Omental fat pad (tissue), 3 donors: ENCODE measurements at regions not wholly inside any gene's neighbourhood (a gene's known extent, or its start where the extent isn't known, plus 50 kb on each side); places are given as distances from the start of the nearest gene placed in this dataset.

Source experiments
- ATAC-seq: fragments of 150-250 bp; one replicate; pipeline ENCODE4 v1.9.1; 2016; ENCODE audit warnings: mild to moderate bottlenecking, moderate library complexity; ENCODE audit not compliant: low FRiP score
- DNase-seq: peaks from one replicate; pipeline ENCODE4 v3.0.0-alpha.2; 2019; ENCODE audit warnings: low spot score
- CTCF ChIP-seq, 3 donors: fragments of 450-650 bp; IDR thresholded peaks; one replicate each; pipeline ENCODE4 v1.5.1; 2016 to 2017; ENCODE audit warnings: antibody characterized with exemption in 3 of 3, mild to moderate bottlenecking in 3 of 3, moderate library complexity in 2 of 3

GRCh38 chr12:125202421-125202820, 137.2 kb downstream of the AACS start:
- DNase-seq (no peak), ATAC-seq (no peak)
- TF ChIP-seq CTCF (IDR thresholded peaks at IDR 0.05), result no peak

- DNase-seq (no peak), ATAC-seq (no peak)
- no peak for TF ChIP-seq CTCF (IDR thresholded peaks at IDR 0.05)
Observed at GRCh38 chr12:125203145-125203765, 138.0 kb downstream of the AACS start.

- TF ChIP-seq CTCF (IDR thresholded peaks at IDR 0.05), result no peak
- DNase-seq (no peak), ATAC-seq (no peak)
Observed at GRCh38 chr12:125205386-125205785, 140.2 kb downstream of the AACS start.

- no peak for TF ChIP-seq CTCF (IDR thresholded peaks at IDR 0.05)
- DNase-seq (no peak), ATAC-seq (no peak)
Observed at GRCh38 chr12:125206711-125207110, 141.5 kb downstream of the AACS start.

GRCh38 chr12:125208334-125208733, 143.1 kb downstream of the AACS start:
- DNase-seq (no peak), ATAC-seq (no peak)
- no peak for TF ChIP-seq CTCF (IDR thresholded peaks at IDR 0.05)

- no peak for TF ChIP-seq CTCF (IDR thresholded peaks at IDR 0.05)
- DNase-seq (no peak), ATAC-seq (no peak)
Observed at GRCh38 chr12:125208942-125209341, 143.7 kb downstream of the AACS start.

- DNase-seq (no peak), ATAC-seq (no peak)
- no peak for TF ChIP-seq CTCF (IDR thresholded peaks at IDR 0.05)
Observed at GRCh38 chr12:125210104-125210755, 145.0 kb downstream of the AACS start.
